IMR-90 (cell line): ENCODE measurements at regions not wholly inside any gene's neighbourhood (a gene's known extent, or its start where the extent isn't known, plus 50 kb on each side); places are given as distances from the start of the nearest gene placed in this dataset.

Experiments used
- ATAC-seq: fragments of 200-7000 bp; cut with Tn5 transposase; 2 replicates; pipeline ENCODE4 v1.9.1; 2020; ENCODE audit warnings: low read depth, mild to moderate bottlenecking, moderate library complexity
- BruUV-seq: library from RNA; stranded (reverse); fragments of 400-500 nt; replicated peaks from 2 replicates; lab custom pipeline; 2021; lab: Mats Ljungman, UMichigan
- CTCF ChIA-PET: fragments of 300-600 bp; formaldehyde crosslinking; extraction: SDS; loops from one replicate; lab custom pipeline; 2021; ENCODE audit warnings: antibody characterized with exemption; lab: Yijun Ruan, JAX
- POLR2A ChIA-PET: fragments of 300-600 bp; sonication (Branson Sonifier 250); formaldehyde crosslinking; loops from one replicate; lab custom pipeline; 2022; ENCODE audit warnings: antibody characterized with exemption; ENCODE audit not compliant: unreplicated experiment; lab: Charles Lee
- DNase-seq: peaks from one replicate; pipeline ENCODE4 v3.0.0; 2013
- H2AFZ ChIP-seq: replicated peaks from 2 replicates; pipeline ENCODE3; 2013; ENCODE audit warnings: low read length, mild to moderate bottlenecking; ENCODE audit not compliant: poor library complexity
- H2AK5ac ChIP-seq: 2 replicates; pipeline ENCODE4 v1.6.1; 2013; ENCODE audit warnings: low read depth, low read length, inconsistent platforms
- H2AK9ac ChIP-seq: replicated peaks from 2 replicates; pipeline ENCODE3; 2013; ENCODE audit warnings: mild to moderate bottlenecking, low read depth, low read length, moderate library complexity; ENCODE audit not compliant: poor library complexity
- H2BK120ac ChIP-seq: 2 replicates; pipeline ENCODE4 v1.6.1; 2013; ENCODE audit warnings: low read depth, low read length, inconsistent platforms
- H2BK15ac ChIP-seq: 3 replicates; pipeline ENCODE4 v1.6.1; 2013; ENCODE audit warnings: low read depth, low read length, inconsistent platforms
- H2BK20ac ChIP-seq: 2 replicates; pipeline ENCODE4 v1.6.1; 2013; ENCODE audit warnings: low read depth, mild to moderate bottlenecking, inconsistent platforms, low read length, moderate library complexity
- H2BK5ac ChIP-seq: 2 replicates; pipeline ENCODE4 v1.6.1; 2013; ENCODE audit warnings: mild to moderate bottlenecking, low read depth, low read length, inconsistent platforms; ENCODE audit not compliant: poor library complexity, severe bottlenecking
- H3K14ac ChIP-seq: replicated peaks from 2 replicates; pipeline ENCODE4 v1.6.1; 2013; ENCODE audit warnings: low read depth, low read length, inconsistent platforms
- H3K18ac ChIP-seq: 2 replicates; pipeline ENCODE4 v1.6.1; 2013; ENCODE audit warnings: low read depth, low read length, control low read depth
- H3K23ac ChIP-seq: 2 replicates; pipeline ENCODE4 v1.6.1; 2013; ENCODE audit warnings: low read depth, low read length, inconsistent platforms
- H3K27ac ChIP-seq: 2 replicates; pipeline ENCODE4 v1.5.1; 2013; ENCODE audit warnings: mild to moderate bottlenecking, control low read depth, low read length; ENCODE audit not compliant: insufficient read depth
- H3K27me3 ChIP-seq: 2 replicates; pipeline ENCODE4 v1.6.1; 2013; ENCODE audit warnings: low read length; ENCODE audit not compliant: control insufficient read depth, insufficient read depth
- H3K36me3 ChIP-seq: 2 replicates; pipeline ENCODE4 v1.6.1; 2013; ENCODE audit warnings: low read length, mixed read lengths; ENCODE audit not compliant: control insufficient read depth, insufficient read depth
- H3K4ac ChIP-seq: 2 replicates; pipeline ENCODE4 v1.6.1; 2013; ENCODE audit warnings: low read depth, low read length, inconsistent platforms
- H3K4me1 ChIP-seq: 2 replicates; pipeline ENCODE4 v1.6.1; 2013; ENCODE audit warnings: low read length, mixed read lengths; ENCODE audit not compliant: control insufficient read depth, insufficient read depth
- H3K4me2 ChIP-seq: 2 replicates; pipeline ENCODE4 v1.6.1; 2013; ENCODE audit warnings: low read depth, mild to moderate bottlenecking, control low read depth, low read length, moderate library complexity
- H3K4me3 ChIP-seq: 2 replicates; pipeline ENCODE4 v1.5.1; 2013; ENCODE audit warnings: low read depth, mild to moderate bottlenecking, control low read depth, low read length, moderate library complexity; ENCODE audit not compliant: insufficient read depth
- H3K56ac ChIP-seq: 2 replicates; pipeline ENCODE4 v1.6.1; 2013; ENCODE audit warnings: low read length, inconsistent platforms; ENCODE audit not compliant: insufficient read depth; ENCODE audit errors: extremely low read depth
- H3K79me1 ChIP-seq, 2 experiments: 2 replicates each; pipeline ENCODE4 v1.6.1; 2013; ENCODE audit warnings: low read length in 2 of 2, inconsistent platforms in 1 of 2, low read depth in 1 of 2
- H3K9ac ChIP-seq: 2 replicates; pipeline ENCODE4 v1.6.1; 2013; ENCODE audit warnings: low read depth, low read length, control low read depth
- H3K9me1 ChIP-seq: 2 replicates; pipeline ENCODE4 v1.6.1; 2013; ENCODE audit warnings: low read length, inconsistent platforms; ENCODE audit not compliant: insufficient read depth
- H3K9me3 ChIP-seq: 2 replicates; pipeline ENCODE4 v1.6.1; 2013; ENCODE audit warnings: low read length; ENCODE audit not compliant: control insufficient read depth, insufficient read depth
- H4K20me1 ChIP-seq: 2 replicates; pipeline ENCODE4 v1.6.1; 2013; ENCODE audit warnings: low read length, inconsistent platforms; ENCODE audit not compliant: insufficient read depth
- H4K5ac ChIP-seq: 2 replicates; pipeline ENCODE4 v1.6.1; 2013; ENCODE audit warnings: mild to moderate bottlenecking, low read depth, low read length, control low read depth
- H4K8ac ChIP-seq, 2 experiments: 2 replicates each; pipeline ENCODE4 v1.6.1; 2013; ENCODE audit warnings: low read depth in 2 of 2, low read length in 2 of 2, control low read depth in 1 of 2, inconsistent platforms in 1 of 2
- H4K91ac ChIP-seq: 2 replicates; pipeline ENCODE4 v1.6.1; 2013; ENCODE audit warnings: low read depth, low read length, inconsistent platforms; ENCODE audit not compliant: insufficient read depth
- BHLHE40 ChIP-seq: fragments of 150-350 bp; IDR thresholded peaks from 2 replicates; pipeline ENCODE4 v1.6.1; 2016; ENCODE audit warnings: mild to moderate bottlenecking, low read depth, low read length
- CEBPB ChIP-seq: IDR thresholded peaks from 2 replicates; pipeline ENCODE4 v1.6.1; 2012; ENCODE audit warnings: low read depth, low read length, improper control_type of control experiment
- CHD1 ChIP-seq: IDR thresholded peaks from 2 replicates; pipeline ENCODE4 v1.6.1; 2012; ENCODE audit warnings: low read depth, low read length, improper control_type of control experiment
- ELK1 ChIP-seq: fragments of 150-350 bp; IDR thresholded peaks from 2 replicates; pipeline ENCODE4 v1.6.1; 2016; ENCODE audit warnings: low read depth, mild to moderate bottlenecking, low read length, moderate library complexity, borderline replicate concordance
- FOS ChIP-seq: fragments of 150-350 bp; IDR thresholded peaks from 2 replicates; pipeline ENCODE4 v1.6.1; 2016; ENCODE audit warnings: low read depth, low read length
- MAFK ChIP-seq: IDR thresholded peaks from 2 replicates; pipeline ENCODE4 v1.6.1; 2012; ENCODE audit warnings: low read depth, low read length, improper control_type of control experiment
- MAZ ChIP-seq: IDR thresholded peaks from 2 replicates; pipeline ENCODE4 v1.6.1; 2012; ENCODE audit warnings: low read depth, mild to moderate bottlenecking, low read length, improper control_type of control experiment, moderate library complexity, borderline replicate concordance
- MXI1 ChIP-seq: IDR thresholded peaks from 2 replicates; pipeline ENCODE4 v1.6.1; 2012; ENCODE audit warnings: low read depth, mild to moderate bottlenecking, low read length, moderate library complexity, borderline replicate concordance
- NFE2L2 ChIP-seq: fragments of 150-350 bp; IDR thresholded peaks from 2 replicates; pipeline ENCODE4 v1.6.1; 2016; ENCODE audit warnings: low read depth, mild to moderate bottlenecking, low read length
- POLR2A ChIP-seq: IDR thresholded peaks from 2 replicates; pipeline ENCODE4 v1.6.1; 2012; ENCODE audit warnings: mild to moderate bottlenecking, low read depth, low read length
- RAD21 ChIP-seq: IDR thresholded peaks from 2 replicates; pipeline ENCODE4 v1.6.1; 2012; ENCODE audit warnings: low read length, improper control_type of control experiment
- RCOR1 ChIP-seq: IDR thresholded peaks from 2 replicates; pipeline ENCODE4 v1.6.1; 2012; ENCODE audit warnings: mild to moderate bottlenecking, low read length, improper control_type of control experiment; ENCODE audit not compliant: insufficient replicate concordance
- RFX5 ChIP-seq: IDR thresholded peaks from 2 replicates; pipeline ENCODE4 v1.8.0; 2012; ENCODE audit warnings: low read depth, mild to moderate bottlenecking, low read length, moderate library complexity
- SMC3 ChIP-seq: fragments of 150-350 bp; IDR thresholded peaks from 2 replicates; pipeline ENCODE4 v1.6.1; 2016; ENCODE audit warnings: low read depth, mild to moderate bottlenecking, antibody characterized with exemption, low read length, moderate library complexity
- WGBS, 2 experiments: methylation state at CpG; one replicate each; pipeline versions ENCODE4 v1.1.5 to v1.1.7; 2013; ENCODE audit warnings: missing lambda C conversion rate in 2 of 2; ENCODE audit not compliant: insufficient read length in 1 of 2; ENCODE audit errors: extremely low coverage in 2 of 2; 5-methylcytosine and 5-hydroxymethylcytosine counted together
- dilution Hi-C: fragments of 300-500 bp; cut with HindIII; formaldehyde crosslinking; loops from one replicate; pipeline ENCODE4 v1.14.3; 2018; ENCODE audit warnings: low sequenced_read_pairs; ENCODE audit not compliant: unreplicated experiment
- in situ Hi-C: fragments of 300-500 bp; cut with MboI; formaldehyde crosslinking; loops from 3 replicates; pipeline ENCODE4 v1.14.3; 2019; ENCODE audit warnings: low sequenced_read_pairs, inconsistent platforms, mixed read lengths
- intact Hi-C: fragments of 100-400 bp; cut with micrococcal nuclease; formaldehyde crosslinking; loops from 2 replicates; pipeline ENCODE4 v1.10.0; 2022
- TF ChIP-seq, protein P1 (sequence below): conservative IDR thresholded peaks from 2 replicates; pipeline ENCODE4 v1.5.1; 2012; ENCODE audit warnings: mild to moderate bottlenecking, low read depth, low read length, improper control_type of control experiment
- TF ChIP-seq, protein P2 (sequence below): fragments of 150-350 bp; IDR thresholded peaks from 2 replicates; pipeline ENCODE4 v1.6.1; 2017; ENCODE audit warnings: mild to moderate bottlenecking, antibody characterized with exemption, low read length, low read depth

DNA sequence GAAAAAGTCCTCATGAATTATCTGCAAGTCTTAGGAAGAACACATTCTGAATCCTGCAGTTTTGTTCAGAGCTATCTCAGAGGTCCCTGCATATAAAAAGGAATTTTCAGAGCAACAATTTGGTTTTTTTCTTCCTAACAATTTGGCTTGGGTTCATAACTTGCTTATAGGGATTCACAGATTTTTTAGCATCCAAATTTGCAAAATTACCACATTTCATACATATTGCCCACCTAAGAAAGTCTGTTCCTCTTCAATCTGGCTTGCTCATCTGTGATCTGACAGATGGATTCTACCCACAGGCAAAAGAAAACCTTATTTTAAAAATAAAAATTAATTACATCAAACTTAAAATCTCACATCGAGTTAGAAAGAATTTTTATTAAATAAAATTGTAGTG lies 714.4 kb upstream of the NCAM2 start:
- intact Hi-C loops = no loop called here
- Histone ChIP-seq H2AFZ (no peak overlapping the region), H3K4me2 (no peak overlapping the region), H3K4ac (no peak overlapping the region), H2BK15ac (no peak overlapping the region), H3K9ac (no peak overlapping the region), H3K9me1 (no peaks in the 10 kb centered on the region), H3K4me1 (no peaks in the 10 kb centered on the region), H3K56ac (no peak overlapping the region), H3K23ac (no peak overlapping the region), H3K9me3 (no peaks in the 10 kb centered on the region), H3K36me3 (no peaks in the 10 kb centered on the region), H4K91ac (no peak overlapping the region), H3K27me3 (no peaks in the 10 kb centered on the region), H3K18ac (no peak overlapping the region), H3K4me3 (no peak overlapping the region), H4K20me1 (no peaks in the 10 kb centered on the region), H4K5ac (no peak overlapping the region), H3K79me1 (no peaks in the 10 kb centered on the region), H2BK20ac (no peak overlapping the region), H3K27ac (no peak overlapping the region), H2BK5ac (no peak overlapping the region), H2BK120ac (no peak overlapping the region), H4K8ac (no peak overlapping the region), H3K14ac (no peak overlapping the region), H2AK5ac (no peak overlapping the region), H2AK9ac (no peak overlapping the region)
- POLR2A ChIA-PET = no interaction called here
- no peak for DNase-seq
- dilution Hi-C loops = no loop called here
- WGBS, 2 experiments = no CpG with 5 or more reads among the region's 1 CpG
- in situ Hi-C loops = no loop called here
- no peak for ATAC-seq
- TF ChIP-seq RFX5 = no peak
- TF ChIP-seq, protein P1, sequence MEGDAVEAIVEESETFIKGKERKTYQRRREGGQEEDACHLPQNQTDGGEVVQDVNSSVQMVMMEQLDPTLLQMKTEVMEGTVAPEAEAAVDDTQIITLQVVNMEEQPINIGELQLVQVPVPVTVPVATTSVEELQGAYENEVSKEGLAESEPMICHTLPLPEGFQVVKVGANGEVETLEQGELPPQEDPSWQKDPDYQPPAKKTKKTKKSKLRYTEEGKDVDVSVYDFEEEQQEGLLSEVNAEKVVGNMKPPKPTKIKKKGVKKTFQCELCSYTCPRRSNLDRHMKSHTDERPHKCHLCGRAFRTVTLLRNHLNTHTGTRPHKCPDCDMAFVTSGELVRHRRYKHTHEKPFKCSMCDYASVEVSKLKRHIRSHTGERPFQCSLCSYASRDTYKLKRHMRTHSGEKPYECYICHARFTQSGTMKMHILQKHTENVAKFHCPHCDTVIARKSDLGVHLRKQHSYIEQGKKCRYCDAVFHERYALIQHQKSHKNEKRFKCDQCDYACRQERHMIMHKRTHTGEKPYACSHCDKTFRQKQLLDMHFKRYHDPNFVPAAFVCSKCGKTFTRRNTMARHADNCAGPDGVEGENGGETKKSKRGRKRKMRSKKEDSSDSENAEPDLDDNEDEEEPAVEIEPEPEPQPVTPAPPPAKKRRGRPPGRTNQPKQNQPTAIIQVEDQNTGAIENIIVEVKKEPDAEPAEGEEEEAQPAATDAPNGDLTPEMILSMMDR = no peak
- TF ChIP-seq MXI1 = no peak
- no peak for TF ChIP-seq BHLHE40
- TF ChIP-seq CHD1 = no peak
- TF ChIP-seq ELK1 = no peak
- no peak for TF ChIP-seq SMC3
- TF ChIP-seq CEBPB = no peak
- TF ChIP-seq RAD21 = no peak
- no peak for TF ChIP-seq MAFK
- TF ChIP-seq RCOR1 = no peak
- no peak for TF ChIP-seq FOS
- TF ChIP-seq NFE2L2 = no peak
- TF ChIP-seq, protein P2, sequence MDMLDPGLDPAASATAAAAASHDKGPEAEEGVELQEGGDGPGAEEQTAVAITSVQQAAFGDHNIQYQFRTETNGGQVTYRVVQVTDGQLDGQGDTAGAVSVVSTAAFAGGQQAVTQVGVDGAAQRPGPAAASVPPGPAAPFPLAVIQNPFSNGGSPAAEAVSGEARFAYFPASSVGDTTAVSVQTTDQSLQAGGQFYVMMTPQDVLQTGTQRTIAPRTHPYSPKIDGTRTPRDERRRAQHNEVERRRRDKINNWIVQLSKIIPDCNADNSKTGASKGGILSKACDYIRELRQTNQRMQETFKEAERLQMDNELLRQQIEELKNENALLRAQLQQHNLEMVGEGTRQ = no peak
- no peak for TF ChIP-seq POLR2A
- no peak for TF ChIP-seq MAZ
- no TSS peak for BruUV-seq
- CTCF ChIA-PET = no interaction called here
